ENCODE measurements at regions not wholly inside any gene's neighbourhood (a gene's known extent, or its start where the extent isn't known, plus 50 kb on each side); places are given as distances from the start of the nearest gene placed in this dataset.

DNA sequence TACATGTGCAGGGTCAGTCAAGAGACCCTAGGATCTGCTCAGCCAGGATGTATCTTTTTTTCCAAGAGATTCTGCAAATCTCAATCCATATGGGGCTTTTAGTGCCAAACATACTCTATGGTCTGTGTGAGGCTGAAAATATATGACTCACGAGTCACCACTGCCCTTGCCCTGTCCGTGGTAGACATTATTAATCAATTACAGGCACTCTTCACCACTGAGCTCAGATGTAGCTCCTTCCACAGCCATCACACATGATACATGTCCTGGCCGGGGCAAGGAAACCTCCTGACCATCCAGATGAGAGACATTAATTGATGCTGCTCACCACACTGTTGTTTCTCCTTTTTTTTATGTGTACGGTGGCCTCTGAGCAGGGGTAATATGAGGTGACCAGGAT, 90.2 kb upstream of the RET start:
- TF ChIP-seq HCFC1 (IDR thresholded peaks at IDR 0.05; ENCODE audit: low read length) (no peak), TBL1XR1 (IDR thresholded peaks at IDR 0.05; ENCODE audit: low read depth, low read length) (no peak), TCF12 (IDR thresholded peaks at IDR 0.05; ENCODE audit: low read depth, low read length) (no peak), CEBPZ (IDR thresholded peaks at IDR 0.05; ENCODE audit: low read depth, low read length) (no peak), SPI1 (IDR thresholded peaks at IDR 0.05; ENCODE audit: borderline replicate concordance, insufficient read depth, low read depth, low read length) (no peak)

All from GM12878 (cell line).